ENCODE measurements at regions not wholly inside any gene's neighbourhood (a gene's known extent, or its start where the extent isn't known, plus 50 kb on each side); places are given as distances from the start of the nearest gene placed in this dataset.

GRCh38 chr11:11003226-11003625 is 145.4 kb upstream of the ZBED5 start:
- Histone ChIP-seq H2BK120ac (replicated peaks; ENCODE audit: low read depth, low read length) (no peak overlapping the region), H3K14ac (ENCODE audit: insufficient read length) (no peak overlapping the region), H4K5ac (ENCODE audit: insufficient read length, low read depth, low read length) (no peak overlapping the region), H3K79me1 (ENCODE audit: low read depth, low read length) (no peaks in the 10 kb centered on the region), H2AFZ (ENCODE audit: low read length) (no peak overlapping the region), H2BK12ac (ENCODE audit: low read depth, low read length) (no peak overlapping the region), H3K56ac (replicated peaks; ENCODE audit: insufficient read length, low read depth, low read length) (no peak overlapping the region), H3K4me3 (ENCODE audit: extremely low read depth in 1 of 4, insufficient read depth in 2 of 4, low read depth in 3 of 4, low read length in 4 of 4) (no peak overlapping the region), H3K27me3 (replicated peaks in 1 of 4; ENCODE audit: control insufficient read depth in 3 of 4, extremely low read depth in 1 of 4, insufficient read depth in 3 of 4, low read length in 3 of 4) (no peaks in the 10 kb centered on the region; a peak in 1 of 7 replicates), H2AK5ac (ENCODE audit: low read depth, low read length) (no peak overlapping the region), H3K18ac (ENCODE audit: extremely low read depth, low read length) (no peak overlapping the region), H4K91ac (replicated peaks; ENCODE audit: insufficient read length, low read length) (no peak overlapping the region), H3K23ac (ENCODE audit: insufficient read length) (no peak overlapping the region), H2BK5ac (ENCODE audit: low read depth, low read length) (no peak overlapping the region), H3K23me2 (ENCODE audit: low read depth, low read length) (no peaks in the 10 kb centered on the region), H3K4me1 (replicated peaks in 1 of 4; ENCODE audit: control insufficient read depth in 3 of 4, insufficient read depth in 4 of 4, low read length in 3 of 4) (no peaks in the 10 kb centered on the region), H2BK20ac (ENCODE audit: low read length) (no peak overlapping the region), H3K9me3 (ENCODE audit: insufficient read depth in 2 of 2, low read depth in 1 of 2, low read length in 1 of 2) (no peaks in the 10 kb centered on the region), H3K4ac (replicated peaks; ENCODE audit: insufficient read length, low read depth, low read length) (no peak overlapping the region), H3K4me2 (ENCODE audit: insufficient read depth in 1 of 2, low read depth in 2 of 2, low read length in 2 of 2) (no peak overlapping the region), H3K27ac (ENCODE audit: low read depth, low read length) (no peak overlapping the region), H4K20me1 (replicated peaks in 1 of 2; ENCODE audit: control insufficient read depth in 1 of 2, insufficient read depth in 2 of 2, low read length in 2 of 2) (no peaks in the 10 kb centered on the region), H3K36me3 (ENCODE audit: control insufficient read depth in 2 of 4, insufficient read depth in 4 of 4, low read length in 3 of 4) (no peaks in the 10 kb centered on the region), H3K79me2 (ENCODE audit: control insufficient read depth in 1 of 2, insufficient read depth in 2 of 2, low read length in 2 of 2) (no peaks in the 10 kb centered on the region), H2BK15ac (ENCODE audit: low read length) (no peak overlapping the region), H4K8ac (ENCODE audit: extremely low read depth, insufficient read depth, low read length) (no peak overlapping the region), H3K9ac (replicated peaks in 1 of 4; ENCODE audit: extremely low read depth in 1 of 4, low read depth in 3 of 4, low read length in 3 of 4) (no peak overlapping the region)
- no peak for FAIRE-seq
- TF ChIP-seq POLR2A (IDR thresholded peaks at IDR 0.05; ENCODE audit: control extremely low read depth in 1 of 2, low read depth in 2 of 2, low read length in 2 of 2) (no peak), CREB1 (IDR thresholded peaks at IDR 0.05) (no peak), CHD2 (IDR thresholded peaks at IDR 0.05; ENCODE audit: low read length) (no peak), ASH2L (IDR thresholded peaks at IDR 0.05; ENCODE audit: low read length) (no peak), NANOG (IDR thresholded peaks at IDR 0.05; ENCODE audit: insufficient read depth, low read depth, low read length, poor library complexity, severe bottlenecking) (no peak), RFX5 (IDR thresholded peaks at IDR 0.05; ENCODE audit: borderline replicate concordance, low read depth, low read length) (no peak), RXRA (IDR thresholded peaks at IDR 0.05; ENCODE audit: insufficient read depth, low read depth, low read length) (no peak), SP1 (IDR thresholded peaks at IDR 0.05; ENCODE audit: low read depth, low read length) (no peak), CTCF (IDR thresholded peaks at IDR 0.05; ENCODE audit: control extremely low read depth in 1 of 3, insufficient read depth in 1 of 3, low read depth in 1 of 3, low read length in 3 of 3) (no peak), POLR2AphosphoS5 (IDR thresholded peaks at IDR 0.05; ENCODE audit: low read depth, low read length) (no peak), SIRT6 (IDR thresholded peaks at IDR 0.05; ENCODE audit: low read length) (no peak), RAD21 (IDR thresholded peaks at IDR 0.05 in 1 of 2, conservative IDR thresholded peaks at IDR 0.05 in 1 of 2; ENCODE audit: low read depth in 2 of 2, low read length in 2 of 2) (no peak), BACH1 (IDR thresholded peaks at IDR 0.05; ENCODE audit: low read length) (no peak)
- CTCF ChIA-PET (ENCODE audit: partially characterized antibody), result interaction anchor here (0.6 to 4.3 kb wide), 7 partner anchors 13 to 213 kb away, joined by 3 to 21 read pairs (median 6); no protein-coding TSS in a partner anchor
- no peak for DNase-seq (ENCODE audit: low read depth in 1 of 2, low spot score in 2 of 2)
- 80% methylated on average over 3 of the region's 3 CpGs; no CpG with 5 or more reads in 1 of the 2 experiments for WGBS, 2 experiments (ENCODE audit: extremely low coverage in 1 of 2, insufficient coverage in 1 of 2, insufficient read length in 1 of 2, insufficient replicate concordance in 2 of 2, low coverage in 1 of 2, low lambda C conversion rate in 2 of 2, missing lambda C conversion rate in 1 of 2)
- POLR2A ChIA-PET (ENCODE audit: partially characterized antibody), result no interaction called here

Measured in H1 (cell line).